ENCODE measurements at regions not wholly inside any gene's neighbourhood (a gene's known extent, or its start where the extent isn't known, plus 50 kb on each side); places are given as distances from the start of the nearest gene placed in this dataset.

GRCh38 chr3:139117136-139117675, 72.5 kb upstream of the PRR23C start:
- no peak for TF ChIP-seq CTCF (IDR thresholded peaks at IDR 0.05)
- no peak for TF ChIP-seq POLR2A (IDR thresholded peaks at IDR 0.05)
